ENCODE measurements at regions not wholly inside any gene's neighbourhood (a gene's known extent, or its start where the extent isn't known, plus 50 kb on each side); places are given as distances from the start of the nearest gene placed in this dataset.

- TF ChIP-seq, protein P1, sequence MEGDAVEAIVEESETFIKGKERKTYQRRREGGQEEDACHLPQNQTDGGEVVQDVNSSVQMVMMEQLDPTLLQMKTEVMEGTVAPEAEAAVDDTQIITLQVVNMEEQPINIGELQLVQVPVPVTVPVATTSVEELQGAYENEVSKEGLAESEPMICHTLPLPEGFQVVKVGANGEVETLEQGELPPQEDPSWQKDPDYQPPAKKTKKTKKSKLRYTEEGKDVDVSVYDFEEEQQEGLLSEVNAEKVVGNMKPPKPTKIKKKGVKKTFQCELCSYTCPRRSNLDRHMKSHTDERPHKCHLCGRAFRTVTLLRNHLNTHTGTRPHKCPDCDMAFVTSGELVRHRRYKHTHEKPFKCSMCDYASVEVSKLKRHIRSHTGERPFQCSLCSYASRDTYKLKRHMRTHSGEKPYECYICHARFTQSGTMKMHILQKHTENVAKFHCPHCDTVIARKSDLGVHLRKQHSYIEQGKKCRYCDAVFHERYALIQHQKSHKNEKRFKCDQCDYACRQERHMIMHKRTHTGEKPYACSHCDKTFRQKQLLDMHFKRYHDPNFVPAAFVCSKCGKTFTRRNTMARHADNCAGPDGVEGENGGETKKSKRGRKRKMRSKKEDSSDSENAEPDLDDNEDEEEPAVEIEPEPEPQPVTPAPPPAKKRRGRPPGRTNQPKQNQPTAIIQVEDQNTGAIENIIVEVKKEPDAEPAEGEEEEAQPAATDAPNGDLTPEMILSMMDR (IDR thresholded peaks at IDR 0.05 in 2 of 3, conservative IDR thresholded peaks at IDR 0.05 in 1 of 3; ENCODE audit: borderline replicate concordance in 1 of 3, insufficient read depth in 1 of 3, low read depth in 2 of 3, low read length in 2 of 3): no peak
- TF ChIP-seq, protein P2, sequence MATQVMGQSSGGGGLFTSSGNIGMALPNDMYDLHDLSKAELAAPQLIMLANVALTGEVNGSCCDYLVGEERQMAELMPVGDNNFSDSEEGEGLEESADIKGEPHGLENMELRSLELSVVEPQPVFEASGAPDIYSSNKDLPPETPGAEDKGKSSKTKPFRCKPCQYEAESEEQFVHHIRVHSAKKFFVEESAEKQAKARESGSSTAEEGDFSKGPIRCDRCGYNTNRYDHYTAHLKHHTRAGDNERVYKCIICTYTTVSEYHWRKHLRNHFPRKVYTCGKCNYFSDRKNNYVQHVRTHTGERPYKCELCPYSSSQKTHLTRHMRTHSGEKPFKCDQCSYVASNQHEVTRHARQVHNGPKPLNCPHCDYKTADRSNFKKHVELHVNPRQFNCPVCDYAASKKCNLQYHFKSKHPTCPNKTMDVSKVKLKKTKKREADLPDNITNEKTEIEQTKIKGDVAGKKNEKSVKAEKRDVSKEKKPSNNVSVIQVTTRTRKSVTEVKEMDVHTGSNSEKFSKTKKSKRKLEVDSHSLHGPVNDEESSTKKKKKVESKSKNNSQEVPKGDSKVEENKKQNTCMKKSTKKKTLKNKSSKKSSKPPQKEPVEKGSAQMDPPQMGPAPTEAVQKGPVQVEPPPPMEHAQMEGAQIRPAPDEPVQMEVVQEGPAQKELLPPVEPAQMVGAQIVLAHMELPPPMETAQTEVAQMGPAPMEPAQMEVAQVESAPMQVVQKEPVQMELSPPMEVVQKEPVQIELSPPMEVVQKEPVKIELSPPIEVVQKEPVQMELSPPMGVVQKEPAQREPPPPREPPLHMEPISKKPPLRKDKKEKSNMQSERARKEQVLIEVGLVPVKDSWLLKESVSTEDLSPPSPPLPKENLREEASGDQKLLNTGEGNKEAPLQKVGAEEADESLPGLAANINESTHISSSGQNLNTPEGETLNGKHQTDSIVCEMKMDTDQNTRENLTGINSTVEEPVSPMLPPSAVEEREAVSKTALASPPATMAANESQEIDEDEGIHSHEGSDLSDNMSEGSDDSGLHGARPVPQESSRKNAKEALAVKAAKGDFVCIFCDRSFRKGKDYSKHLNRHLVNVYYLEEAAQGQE (IDR thresholded peaks at IDR 0.05; ENCODE audit: low read depth): no peak
- no peak for TF ChIP-seq SP1 (IDR thresholded peaks at IDR 0.05; ENCODE audit: low read depth)
Measured at GRCh38 chr22:49247194-49247924, 580.3 kb downstream of the BRD1 start (continued).

- no peaks in the 10 kb centered on the region for H3K9me2 ChIP-seq (ENCODE audit: insufficient read depth)
- peaks cover 43% of the 10 kb centered on the region for H3K27me3 ChIP-seq (ENCODE audit: insufficient read depth, low read length)
- H3K79me2 ChIP-seq (ENCODE audit: insufficient read depth, low read length): no peaks in the 10 kb centered on the region
- no peak overlapping the region for H3K4me2 ChIP-seq (ENCODE audit: low read length)
- ChIA-PET CTCF (no interaction called here), POLR2A (no interaction called here), RAD21 (ENCODE audit: low non-redundant PET in 1 of 2, low total read pairs in 2 of 2, uncharacterized antibody in 2 of 2, unreplicated experiment in 2 of 2) (no interaction called here)
- no peak overlapping the region for H3K4me3 ChIP-seq (replicated peaks in 1 of 2; ENCODE audit: low read depth in 1 of 2, low read length in 2 of 2)
- no peak for ATAC-seq
- no peaks in the 10 kb centered on the region for H4K20me1 ChIP-seq (ENCODE audit: insufficient read depth)
- H3K9me3 ChIP-seq (ENCODE audit: control insufficient read depth in 1 of 2, insufficient read depth in 1 of 2, low read depth in 1 of 2, low read length in 2 of 2): no peaks in the 10 kb centered on the region
- DNase-seq (ENCODE audit: low read depth, low spot score): no peak
- no peak for TF ChIP-seq SRF (IDR thresholded peaks at IDR 0.05; ENCODE audit: low read depth)
- TF ChIP-seq CBX3 (IDR thresholded peaks at IDR 0.05; ENCODE audit: low read depth): no peak
- no peak for TF ChIP-seq POLR2AphosphoS5 (IDR thresholded peaks at IDR 0.05; ENCODE audit: low read depth, low read length)
- TF ChIP-seq RAD21 (IDR thresholded peaks at IDR 0.05; ENCODE audit: low read depth): no peak
- BruUV-seq (replicated peaks): no TSS peak
- H3K9ac ChIP-seq (ENCODE audit: low read length): no peak overlapping the region
- H3K27ac ChIP-seq (ENCODE audit: low read depth, low read length): no peak overlapping the region
- no peak overlapping the region for H2AFZ ChIP-seq (ENCODE audit: low read depth, low read length, poor library complexity, severe bottlenecking)
- no peaks in the 10 kb centered on the region for H3K4me1 ChIP-seq (ENCODE audit: control insufficient read depth in 1 of 2, insufficient read depth in 2 of 2, low read length in 2 of 2)
- no peaks in the 10 kb centered on the region for H3K36me3 ChIP-seq (ENCODE audit: control insufficient read depth in 1 of 2, insufficient read depth in 2 of 2, low read length in 2 of 2)
- intact Hi-C loops (cut with micrococcal nuclease): no loop called here
Measured at GRCh38 chr22:49244466-49245420, 582.9 kb downstream of the BRD1 start.
